ENCODE measurements at regions not wholly inside any gene's neighbourhood (a gene's known extent, or its start where the extent isn't known, plus 50 kb on each side); places are given as distances from the start of the nearest gene placed in this dataset.

- no peak for TF ChIP-seq CTCF (IDR thresholded peaks at IDR 0.05; ENCODE audit: insufficient read depth, low read length)
- no peak for DNase-seq (ENCODE audit: low read depth)
Observed at GRCh38 chr3:144221761-144222160, 250.1 kb downstream of the DIPK2A start.

DNA sequence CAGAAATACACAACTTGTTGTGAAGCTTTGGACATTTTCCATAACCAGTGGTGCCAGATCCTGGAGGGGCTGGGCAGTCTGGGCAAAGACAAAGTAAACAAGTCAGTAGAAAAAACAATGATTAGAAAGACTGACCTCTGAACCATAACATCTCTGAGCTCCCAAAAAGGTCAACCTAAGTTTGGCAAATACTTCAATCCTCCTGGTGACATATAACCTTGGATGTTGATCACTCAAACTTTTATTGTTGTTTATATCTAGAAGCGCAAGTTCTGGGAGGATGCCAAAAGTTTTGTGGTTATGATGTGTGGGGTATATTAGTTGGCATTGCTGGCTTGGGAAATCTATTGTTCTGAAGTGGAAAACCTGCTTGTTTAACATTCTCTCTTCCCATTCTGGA lies 257.7 kb downstream of the DIPK2A start:
- TF ChIP-seq CTCF (IDR thresholded peaks at IDR 0.05; ENCODE audit: insufficient read depth, low read length): no peak
- H3K4me3 ChIP-seq (ENCODE audit: low read depth, low read length): no peak overlapping the region
- DNase-seq (ENCODE audit: low read depth): peak; percentile 16

More at GRCh38 chr3:144221761-144222160, 250.1 kb downstream of the DIPK2A start:
- H3K4me3 ChIP-seq (ENCODE audit: low read depth, low read length): no peak overlapping the region

DNA sequence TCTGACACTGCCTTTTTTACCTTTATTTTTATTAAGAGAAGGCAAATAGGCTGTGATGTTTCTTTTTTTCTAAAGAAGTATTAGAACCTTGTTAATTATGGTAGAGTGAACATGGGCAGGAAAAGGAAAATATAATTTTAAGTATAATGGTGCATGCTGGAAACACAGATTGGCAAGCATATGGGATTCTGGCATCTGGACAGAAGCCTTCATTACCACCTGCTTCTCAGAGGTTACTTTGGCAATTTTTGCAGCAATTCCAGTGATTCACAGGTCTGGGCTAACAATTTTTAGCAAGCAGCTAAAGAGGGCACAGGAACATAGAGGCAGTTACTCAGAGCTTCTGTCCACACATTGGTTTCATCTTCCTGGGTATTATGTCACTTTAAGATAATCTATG lies 258.3 kb downstream of the DIPK2A start:
- TF ChIP-seq CTCF (IDR thresholded peaks at IDR 0.05; ENCODE audit: insufficient read depth, low read length): no peak
- no peak overlapping the region for H3K4me3 ChIP-seq (ENCODE audit: low read depth, low read length)
- DNase-seq (ENCODE audit: low read depth): peak; percentile 16

- TF ChIP-seq CTCF (IDR thresholded peaks at IDR 0.05; ENCODE audit: insufficient read depth, low read length): no peak
- no peak for DNase-seq (ENCODE audit: low read depth)
- H3K4me3 ChIP-seq (ENCODE audit: low read depth, low read length): no peak overlapping the region
Observed at GRCh38 chr3:144235489-144235888, 263.9 kb downstream of the DIPK2A start.

DNA sequence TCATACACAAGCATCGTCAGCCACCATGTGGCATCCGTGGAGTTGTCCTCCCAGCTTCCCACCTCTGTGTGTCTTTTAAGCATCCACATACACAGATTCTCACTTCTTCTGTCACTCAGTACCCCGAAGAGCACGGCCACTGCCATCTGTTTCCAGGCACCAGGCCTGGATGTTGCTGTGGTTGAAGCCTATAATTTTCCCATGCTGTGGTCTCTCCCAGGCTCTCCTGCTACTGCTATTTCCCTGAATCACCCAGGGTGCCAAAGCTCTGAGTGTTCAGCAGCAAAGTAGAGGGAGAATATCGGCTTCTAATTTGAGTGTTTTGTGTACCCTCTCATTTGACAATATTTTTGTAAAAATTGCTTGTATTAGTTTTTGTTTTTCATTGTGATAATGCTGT lies 265.7 kb downstream of the DIPK2A start:
- no peak for TF ChIP-seq CTCF (IDR thresholded peaks at IDR 0.05; ENCODE audit: insufficient read depth, low read length)
- no peak for DNase-seq (ENCODE audit: low read depth)
- no peak overlapping the region for H3K4me3 ChIP-seq (ENCODE audit: low read depth, low read length)

DNA sequence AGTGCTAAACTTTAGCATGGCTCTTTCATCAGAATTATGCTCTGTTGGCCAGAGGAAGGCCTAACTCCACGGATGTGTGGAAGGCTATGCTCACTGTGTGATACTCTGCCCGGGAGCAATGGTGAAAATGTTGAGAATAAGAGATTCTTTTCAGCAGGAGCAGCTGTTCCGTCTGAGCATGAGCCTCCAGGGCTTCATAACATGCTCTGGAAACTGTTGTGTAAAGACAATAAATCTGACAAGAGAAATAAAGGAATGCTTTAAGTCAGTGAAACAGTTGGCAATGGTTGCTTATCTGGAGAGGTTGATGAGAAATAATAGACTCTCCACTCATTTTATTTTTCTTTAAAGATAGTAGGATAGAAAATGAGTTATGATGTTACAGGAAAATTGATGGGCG lies 269.8 kb downstream of the DIPK2A start:
- H3K4me3 ChIP-seq (ENCODE audit: low read depth, low read length): no peak overlapping the region
- no peak for TF ChIP-seq CTCF (IDR thresholded peaks at IDR 0.05; ENCODE audit: insufficient read depth, low read length)
- no peak for DNase-seq (ENCODE audit: low read depth)

DNA sequence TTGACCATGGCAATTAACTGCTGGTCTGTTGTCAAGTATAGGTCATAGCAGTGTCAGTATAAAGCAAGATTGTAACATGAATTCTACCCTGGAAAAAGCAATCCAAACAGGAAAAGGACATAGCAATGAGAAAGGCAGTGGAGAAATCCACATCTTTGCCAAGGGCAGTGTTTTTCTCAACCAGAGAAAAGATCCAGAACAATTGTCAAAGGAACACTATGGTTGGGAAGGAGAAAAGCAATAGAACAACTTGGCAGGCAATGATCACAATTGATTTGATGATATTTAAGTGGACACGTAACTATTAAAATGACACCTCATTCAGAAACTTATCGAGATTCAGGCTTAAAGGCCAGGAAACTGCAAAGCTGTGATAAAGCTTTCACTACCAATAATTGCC lies 271.1 kb downstream of the DIPK2A start:
- DNase-seq (ENCODE audit: low read depth): no peak
- no peak for TF ChIP-seq CTCF (IDR thresholded peaks at IDR 0.05; ENCODE audit: insufficient read depth, low read length)

More for the DNA sequence above, 271.1 kb downstream of the DIPK2A start:
- no peak overlapping the region for H3K4me3 ChIP-seq (ENCODE audit: low read depth, low read length)

Measured in fibroblast of the aortic adventitia (primary cell).